Muscle layer of colon (tissue), 2 donors: ENCODE measurements at regions not wholly inside any gene's neighbourhood (a gene's known extent, or its start where the extent isn't known, plus 50 kb on each side); places are given as distances from the start of the nearest gene placed in this dataset.

Experiments used
- H3K27ac ChIP-seq: one replicate; pipeline ENCODE4 v1.7.0; 2013; ENCODE audit warnings: low read depth, mild to moderate bottlenecking, low read length, moderate library complexity
- H3K27me3 ChIP-seq, 2 donors: one replicate each; pipeline ENCODE4 v1.7.0; 2013; ENCODE audit warnings: low read length in 2 of 2, mild to moderate bottlenecking in 2 of 2; ENCODE audit not compliant: insufficient read depth in 2 of 2, control insufficient read depth in 1 of 2
- H3K36me3 ChIP-seq: one replicate; pipeline ENCODE4 v1.7.0; 2013; ENCODE audit warnings: mild to moderate bottlenecking, low read length; ENCODE audit not compliant: insufficient read depth
- H3K4me1 ChIP-seq: one replicate; pipeline ENCODE4 v1.7.0; 2013; ENCODE audit warnings: mild to moderate bottlenecking, low read length; ENCODE audit not compliant: insufficient read depth
- H3K4me3 ChIP-seq, 2 donors: one replicate each; pipeline ENCODE4 v1.7.0; 2013; ENCODE audit warnings: low read length in 2 of 2, low read depth in 1 of 2, mild to moderate bottlenecking in 1 of 2, moderate library complexity in 1 of 2
- H3K9ac ChIP-seq: one replicate; pipeline ENCODE4 v1.7.0; 2013; ENCODE audit warnings: low read length
- H3K9me3 ChIP-seq: one replicate; pipeline ENCODE4 v1.7.0; 2013; ENCODE audit warnings: mild to moderate bottlenecking, low read length
- donor health status: abdominal sarcoma.
- donor health status: Adenocarcinoma of cecum.

DNA sequence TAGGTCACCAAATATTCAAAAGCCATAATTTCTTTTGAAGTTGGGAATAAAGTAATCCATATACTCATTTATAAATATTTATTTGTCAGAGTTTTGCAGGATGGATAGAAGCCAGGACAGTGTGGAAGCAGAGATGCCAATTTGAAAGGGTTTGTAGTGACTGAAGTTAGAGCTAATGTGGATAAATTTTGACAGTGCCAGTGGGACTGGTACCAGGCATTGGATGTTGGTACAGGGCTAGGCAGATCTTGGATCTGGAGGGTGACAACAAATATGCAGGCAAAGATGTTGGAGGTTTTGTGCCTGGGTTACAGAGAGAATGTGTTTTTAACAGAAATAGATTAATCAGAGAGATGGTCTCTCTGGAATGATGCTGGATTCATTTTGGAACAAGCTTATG is 135.6 kb downstream of the DMRTA1 start:
- Histone ChIP-seq H3K27ac (no peak overlapping the region), H3K36me3 (no peaks in the 10 kb centered on the region), H3K27me3 (no peaks in the 10 kb centered on the region), H3K9ac (no peak overlapping the region), H3K9me3 (no peaks in the 10 kb centered on the region), H3K4me3 (no peak overlapping the region), H3K4me1 (no peaks in the 10 kb centered on the region)

GRCh38 chr9:22588918-22589317 is 142.3 kb downstream of the DMRTA1 start:
- H3K9ac ChIP-seq = no peak overlapping the region
- no peaks in the 10 kb centered on the region for H3K36me3 ChIP-seq
- no peaks in the 10 kb centered on the region for H3K9me3 ChIP-seq
- no peaks in the 10 kb centered on the region for H3K4me1 ChIP-seq
- H3K27ac ChIP-seq = no peak overlapping the region
- no peaks in the 10 kb centered on the region for H3K27me3 ChIP-seq
- H3K4me3 ChIP-seq = no peak overlapping the region

DNA sequence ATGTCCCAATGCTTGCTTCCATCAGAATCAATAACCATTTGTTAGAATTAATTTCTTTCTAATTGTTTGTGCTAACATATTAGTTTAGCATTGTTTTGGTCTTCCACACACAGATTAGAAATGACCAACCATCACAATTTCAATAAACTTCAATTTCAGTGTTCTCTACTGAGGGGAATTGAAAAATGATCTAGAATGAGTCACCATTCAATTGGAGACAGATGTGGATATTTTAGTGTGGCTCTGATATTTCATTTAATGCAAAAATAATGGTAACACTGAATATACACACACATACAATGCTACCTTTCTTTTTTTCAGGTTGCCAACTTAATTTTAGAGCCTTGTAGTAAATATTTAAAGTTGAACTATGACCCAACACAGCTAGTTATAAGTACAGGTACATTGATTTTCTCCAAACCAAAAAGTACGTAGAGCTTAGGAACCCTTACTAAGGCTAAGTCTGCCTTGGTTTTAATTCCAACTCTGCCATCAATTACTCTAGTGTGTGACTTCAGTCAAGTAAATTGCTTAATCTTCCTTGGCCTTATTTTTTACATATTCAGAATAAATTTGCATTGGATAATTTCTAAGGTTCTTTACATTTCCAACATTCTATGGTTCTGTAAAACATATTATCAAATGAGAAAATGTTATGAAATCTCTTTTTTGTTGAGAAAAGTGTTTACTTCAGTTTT is 143.9 kb downstream of the DMRTA1 start:
- no peaks in the 10 kb centered on the region for H3K36me3 ChIP-seq
- no peaks in the 10 kb centered on the region for H3K9me3 ChIP-seq
- H3K4me1 ChIP-seq = no peaks in the 10 kb centered on the region
- H3K4me3 ChIP-seq = no peak overlapping the region
- no peak overlapping the region for H3K27ac ChIP-seq
- H3K27me3 ChIP-seq = no peaks in the 10 kb centered on the region
- no peak overlapping the region for H3K9ac ChIP-seq

GRCh38 chr9:22595805-22596204 is 149.2 kb downstream of the DMRTA1 start:
- H3K27ac ChIP-seq = no peak overlapping the region
- H3K27me3 ChIP-seq = no peaks in the 10 kb centered on the region
- no peaks in the 10 kb centered on the region for H3K9me3 ChIP-seq
- no peaks in the 10 kb centered on the region for H3K36me3 ChIP-seq
- H3K4me3 ChIP-seq = no peak overlapping the region
- no peak overlapping the region for H3K9ac ChIP-seq
- H3K4me1 ChIP-seq = no peaks in the 10 kb centered on the region

DNA sequence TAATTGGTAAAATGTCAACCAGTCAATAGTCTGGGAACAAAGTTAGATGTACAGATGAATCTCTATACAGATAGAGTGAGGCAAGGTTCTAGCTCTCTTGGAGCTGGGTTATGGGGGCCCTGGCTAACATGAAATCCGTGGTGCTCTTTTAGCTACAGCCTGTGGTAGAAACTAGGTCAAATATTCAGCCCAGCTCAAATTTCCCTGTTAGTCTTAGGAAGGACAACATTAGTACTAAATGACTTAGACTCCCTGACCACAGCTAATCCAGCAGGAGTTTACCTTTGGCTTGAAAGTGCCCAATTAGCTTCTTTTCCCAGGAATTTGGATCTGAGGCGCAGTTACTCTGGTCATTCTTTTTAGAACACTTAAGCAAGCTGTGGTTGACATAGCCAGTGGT is 170.5 kb downstream of the DMRTA1 start:
- Histone ChIP-seq H3K27me3 (no peaks in the 10 kb centered on the region), H3K4me3 (no peak overlapping the region), H3K9ac (no peak overlapping the region), H3K9me3 (no peaks in the 10 kb centered on the region), H3K4me1 (no peaks in the 10 kb centered on the region), H3K27ac (no peak overlapping the region), H3K36me3 (no peaks in the 10 kb centered on the region)

DNA sequence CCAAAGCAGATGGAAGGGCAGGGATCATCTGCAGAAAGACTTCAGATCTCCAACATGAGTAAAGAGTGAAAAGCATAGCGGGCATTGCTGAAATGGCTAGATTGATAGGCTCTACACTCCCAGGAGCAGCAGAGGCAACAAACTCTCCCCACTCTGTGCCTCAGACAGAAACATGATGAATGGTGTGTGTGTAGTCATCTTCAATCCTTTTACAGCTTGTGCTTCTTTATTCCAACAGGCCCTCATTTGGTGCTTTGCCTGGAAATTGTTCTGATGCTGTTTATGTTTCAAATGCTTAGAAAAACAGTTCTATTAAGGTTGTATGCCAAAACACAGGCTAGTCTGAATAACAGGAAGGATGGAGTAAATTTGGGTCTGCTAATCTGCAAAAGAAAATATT is 176.2 kb downstream of the DMRTA1 start:
- H3K4me3 ChIP-seq = no peak overlapping the region
- no peaks in the 10 kb centered on the region for H3K27me3 ChIP-seq
- H3K9me3 ChIP-seq = no peaks in the 10 kb centered on the region
- H3K4me1 ChIP-seq = no peaks in the 10 kb centered on the region
- no peak overlapping the region for H3K9ac ChIP-seq
- no peak overlapping the region for H3K27ac ChIP-seq
- H3K36me3 ChIP-seq = no peaks in the 10 kb centered on the region

- no peak overlapping the region for H3K27ac ChIP-seq
- no peaks in the 10 kb centered on the region for H3K4me1 ChIP-seq
- H3K36me3 ChIP-seq = no peaks in the 10 kb centered on the region
- no peaks in the 10 kb centered on the region for H3K9me3 ChIP-seq
- H3K9ac ChIP-seq = no peak overlapping the region
- H3K27me3 ChIP-seq = no peaks in the 10 kb centered on the region
- H3K4me3 ChIP-seq = no peak overlapping the region
These were observed 176.6 kb downstream of the DMRTA1 start for GRCh38 chr9:22623236-22623635.

GRCh38 chr9:22625540-22625939 is 178.9 kb downstream of the DMRTA1 start:
- Histone ChIP-seq H3K36me3 (no peaks in the 10 kb centered on the region), H3K27me3 (no peaks in the 10 kb centered on the region), H3K4me1 (no peaks in the 10 kb centered on the region), H3K27ac (no peak overlapping the region), H3K9ac (no peak overlapping the region), H3K9me3 (no peaks in the 10 kb centered on the region), H3K4me3 (no peak overlapping the region)

GRCh38 chr9:22643541-22643940 is 196.9 kb downstream of the DMRTA1 start:
- Histone ChIP-seq H3K27ac (no peak overlapping the region), H3K9me3 (no peaks in the 10 kb centered on the region), H3K9ac (no peak overlapping the region), H3K4me1 (no peaks in the 10 kb centered on the region), H3K27me3 (no peaks in the 10 kb centered on the region), H3K36me3 (no peaks in the 10 kb centered on the region), H3K4me3 (no peak overlapping the region)

DNA sequence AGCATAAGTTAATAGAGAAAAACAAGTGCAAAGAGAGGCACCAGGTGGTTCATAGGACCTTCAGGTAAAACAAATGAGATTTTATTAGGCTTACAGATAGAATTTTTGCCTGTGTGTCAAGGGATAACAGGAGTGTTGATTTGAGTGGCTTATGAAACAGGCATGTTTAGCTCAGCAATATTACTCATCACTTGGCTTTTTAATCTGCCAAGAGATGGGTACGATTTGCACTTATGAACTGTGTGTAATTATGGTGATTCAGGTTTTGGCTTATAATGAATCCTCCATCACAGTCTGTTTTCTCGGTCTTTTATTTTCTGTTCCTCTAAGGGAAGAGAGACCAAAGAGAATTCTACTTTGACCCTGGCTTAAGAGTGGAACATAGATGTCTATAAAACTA is 199.3 kb downstream of the DMRTA1 start:
- Histone ChIP-seq H3K27ac (no peak overlapping the region), H3K36me3 (no peaks in the 10 kb centered on the region), H3K4me3 (no peak overlapping the region), H3K9ac (no peak overlapping the region), H3K4me1 (no peaks in the 10 kb centered on the region), H3K9me3 (no peaks in the 10 kb centered on the region), H3K27me3 (no peaks in the 10 kb centered on the region)

DNA sequence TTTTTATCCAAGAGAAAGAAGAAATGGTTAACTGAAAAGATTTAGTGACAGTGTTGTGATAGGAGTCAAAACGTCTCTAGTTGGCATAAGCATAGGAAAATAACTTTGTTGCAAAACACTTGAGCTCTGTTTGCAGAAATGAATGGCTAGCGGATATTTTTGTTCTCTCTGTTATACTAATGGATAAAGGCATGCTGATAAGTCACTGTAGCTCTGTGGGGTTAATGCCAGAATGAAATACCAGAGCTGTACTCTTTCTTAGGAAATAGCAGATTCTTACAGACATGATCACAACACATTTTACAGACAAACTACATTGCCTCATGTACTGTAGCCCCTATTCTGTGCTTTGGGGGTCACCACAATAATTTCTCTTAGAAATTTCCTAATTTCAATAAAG is 202.8 kb downstream of the DMRTA1 start:
- no peaks in the 10 kb centered on the region for H3K4me1 ChIP-seq

DNA sequence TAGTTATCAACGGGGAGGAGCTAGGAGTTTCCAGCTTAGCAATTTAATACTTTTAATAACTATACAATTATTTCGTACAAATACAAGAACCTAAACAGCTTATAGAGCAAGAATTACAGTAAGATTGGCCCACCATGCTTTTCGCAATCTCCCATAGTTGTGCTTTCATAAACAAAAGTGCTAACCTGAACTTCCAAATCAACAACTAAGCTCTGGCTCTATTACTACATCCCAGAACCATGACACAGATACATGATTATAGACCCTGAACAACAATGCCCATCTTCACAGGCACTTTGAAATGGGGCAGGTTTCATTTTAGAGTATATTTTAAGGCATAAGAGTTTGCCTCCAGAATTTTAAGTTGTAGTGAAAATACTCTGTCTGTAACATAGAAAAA is 203.5 kb downstream of the DMRTA1 start:
- H3K27ac ChIP-seq = no peak overlapping the region
- no peak overlapping the region for H3K4me3 ChIP-seq
- H3K4me1 ChIP-seq = no peaks in the 10 kb centered on the region
- no peak overlapping the region for H3K9ac ChIP-seq
- no peaks in the 10 kb centered on the region for H3K36me3 ChIP-seq
- no peaks in the 10 kb centered on the region for H3K27me3 ChIP-seq
- no peaks in the 10 kb centered on the region for H3K9me3 ChIP-seq

More for the DNA sequence above, 202.8 kb downstream of the DMRTA1 start:
- Histone ChIP-seq H3K9ac (no peak overlapping the region), H3K36me3 (no peaks in the 10 kb centered on the region), H3K27me3 (no peaks in the 10 kb centered on the region), H3K27ac (no peak overlapping the region), H3K9me3 (no peaks in the 10 kb centered on the region), H3K4me3 (no peak overlapping the region)
